ENCODE measurements at regions not wholly inside any gene's neighbourhood (a gene's known extent, or its start where the extent isn't known, plus 50 kb on each side); places are given as distances from the start of the nearest gene placed in this dataset.
"Not testable (repeated sequence)": the region's sequence is repeated elsewhere in the genome, so short reads cannot be mapped to it uniquely, and the experiment has no call there.

DNA sequence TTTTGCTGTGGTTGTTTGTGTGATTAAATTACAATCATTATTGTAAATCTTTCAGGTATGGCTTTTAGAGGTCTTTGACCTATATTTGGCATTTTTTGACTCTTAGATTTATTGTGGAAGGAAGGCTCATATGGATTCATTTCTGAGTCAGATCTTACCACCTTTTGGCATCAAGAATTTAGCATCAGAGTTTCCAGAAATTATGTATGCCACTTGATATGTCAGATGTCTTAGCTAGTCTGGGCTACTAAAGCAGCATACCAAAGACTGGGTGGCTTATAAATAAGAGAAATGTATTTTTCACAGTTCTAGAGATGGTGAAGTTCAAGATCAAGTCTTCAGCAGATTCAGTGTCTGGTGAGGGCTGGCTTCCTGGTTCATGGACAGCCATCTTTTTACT lies 129.5 kb upstream of the PZP start:
- DNase-seq, result no peak

DNA sequence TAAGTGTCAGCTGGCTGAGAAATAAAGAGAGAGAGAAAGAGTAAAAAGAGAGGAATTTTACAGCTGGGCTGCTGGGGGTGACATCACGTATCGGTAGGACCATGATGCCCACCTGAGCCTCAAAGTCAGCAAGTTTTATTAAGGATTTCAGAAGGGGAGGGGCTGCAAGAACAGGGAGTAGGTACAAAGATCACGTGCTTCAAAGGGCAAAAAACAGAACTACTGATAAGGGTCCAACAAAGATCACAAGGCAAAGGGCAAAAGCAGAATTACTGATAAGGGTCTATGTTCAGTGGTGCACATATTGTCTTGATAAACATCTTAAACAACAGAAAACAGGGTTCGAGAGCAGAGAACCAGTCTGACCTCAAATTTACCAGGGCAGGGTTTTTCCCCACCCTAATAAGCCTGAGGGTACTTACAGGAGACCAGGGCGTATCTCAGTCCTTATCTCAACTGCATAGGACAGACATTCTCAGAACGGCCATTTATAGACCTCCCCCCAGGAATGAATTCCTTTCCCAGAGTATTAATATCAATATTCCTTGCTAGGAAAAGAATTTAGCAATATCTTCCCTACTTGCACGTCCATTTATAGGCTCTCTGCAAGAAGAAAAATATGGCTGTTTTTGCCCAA lies 128.3 kb upstream of the PZP start:
- not testable (repeated sequence) for DNase-seq

DNA sequence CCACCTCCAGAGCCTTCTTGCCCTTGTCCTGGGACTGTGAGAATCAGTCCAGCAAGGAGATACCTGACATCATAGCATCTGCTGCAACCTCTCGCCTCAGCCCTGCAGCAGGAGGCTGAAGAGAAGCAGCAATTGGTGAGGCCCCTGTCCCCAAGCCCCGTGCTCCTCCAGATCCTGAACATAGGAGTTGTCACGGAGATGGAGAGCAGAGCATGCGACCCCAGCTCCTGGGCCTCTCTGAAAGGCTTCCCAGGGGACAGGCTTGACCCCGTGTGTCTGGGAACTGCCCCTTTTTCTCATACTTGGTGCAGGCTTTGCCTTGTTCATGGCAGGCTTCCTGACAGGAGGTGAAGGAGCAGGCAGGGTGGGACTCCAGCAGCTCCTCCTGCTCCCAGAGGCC lies 127.7 kb upstream of the PZP start:
- no peak for DNase-seq

GRCh38 chr12:9334964-9335363 lies 126.8 kb upstream of the PZP start:
- no peak for DNase-seq

DNA sequence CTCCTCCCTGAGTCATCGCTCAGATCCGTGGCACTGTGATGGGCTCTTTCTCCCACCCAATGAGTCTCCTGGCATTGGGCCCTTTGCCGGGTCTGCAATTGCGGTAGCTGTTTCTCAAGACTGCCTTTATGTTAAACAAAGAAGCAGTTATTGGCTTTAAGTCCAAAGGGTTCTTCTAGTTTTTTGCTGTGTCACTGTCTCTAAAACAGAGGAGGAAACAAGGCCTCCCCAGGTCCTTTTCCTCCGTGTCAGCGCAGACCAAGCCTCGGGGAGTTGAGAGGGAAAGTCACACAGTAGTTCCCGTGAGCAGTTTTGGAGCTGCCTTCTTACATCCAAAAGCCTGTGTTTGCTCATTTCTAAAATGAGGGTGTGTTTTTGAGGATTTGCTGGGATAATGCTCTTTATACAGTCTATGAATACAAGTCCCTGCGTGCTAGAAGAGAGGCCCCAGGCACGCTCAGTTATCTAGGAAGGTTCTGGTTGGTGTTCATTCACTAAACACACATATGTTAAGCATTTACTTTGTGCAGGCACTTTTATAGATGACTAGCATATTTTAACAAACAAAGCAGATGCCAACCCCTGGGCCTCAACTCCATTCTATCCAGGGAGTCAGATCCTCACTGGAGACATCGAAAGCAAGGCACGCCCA lies 126.0 kb upstream of the PZP start:
- DNase-seq, result no peak

- DNase-seq, result no peak
Measured at GRCh38 chr12:9333161-9333560, 125.0 kb upstream of the PZP start.

- DNase-seq, result no peak
Measured at GRCh38 chr12:9332564-9332963, 124.4 kb upstream of the PZP start.

DNA sequence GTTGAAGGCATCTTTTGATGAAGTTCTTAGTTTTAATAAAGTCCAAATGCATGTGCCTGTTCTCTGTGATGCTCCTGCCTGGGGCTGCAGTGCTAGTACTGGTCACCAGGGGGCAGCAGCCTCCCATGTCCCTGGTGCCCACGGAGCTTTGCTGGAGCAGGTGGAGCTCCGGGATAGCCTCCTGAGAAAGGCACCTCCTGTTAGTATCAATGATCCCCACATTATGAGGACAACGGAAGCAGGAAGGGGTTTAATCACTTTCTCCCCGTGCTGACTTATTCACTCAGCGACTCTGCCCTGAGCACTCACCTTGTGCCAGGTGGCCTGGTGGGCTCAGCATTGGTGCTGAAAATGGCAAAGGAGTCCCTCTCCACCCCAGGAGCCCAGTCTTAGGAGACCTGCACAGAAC lies 123.0 kb upstream of the PZP start:
- DNase-seq, result peak; percentile 42 to 56

DNA sequence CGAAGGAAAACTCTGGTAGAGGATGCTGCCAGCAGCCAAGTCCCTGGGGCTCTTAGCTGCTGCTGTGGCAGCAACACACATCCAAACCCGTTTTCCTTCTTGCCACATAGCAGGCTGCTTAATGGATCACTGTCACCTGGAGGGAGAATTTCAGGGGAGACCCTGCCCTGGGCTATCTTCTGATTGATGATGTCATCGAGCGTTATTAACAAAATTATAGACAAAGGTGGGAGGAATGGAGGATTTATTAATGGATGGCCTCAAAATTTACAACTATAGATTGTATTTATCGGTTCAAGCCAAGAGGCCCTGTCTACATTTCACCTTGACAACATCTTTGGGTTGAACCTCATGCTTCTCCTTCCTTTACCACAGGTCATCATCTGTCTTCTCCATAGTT lies 120.8 kb upstream of the PZP start:
- no peak for DNase-seq

DNA sequence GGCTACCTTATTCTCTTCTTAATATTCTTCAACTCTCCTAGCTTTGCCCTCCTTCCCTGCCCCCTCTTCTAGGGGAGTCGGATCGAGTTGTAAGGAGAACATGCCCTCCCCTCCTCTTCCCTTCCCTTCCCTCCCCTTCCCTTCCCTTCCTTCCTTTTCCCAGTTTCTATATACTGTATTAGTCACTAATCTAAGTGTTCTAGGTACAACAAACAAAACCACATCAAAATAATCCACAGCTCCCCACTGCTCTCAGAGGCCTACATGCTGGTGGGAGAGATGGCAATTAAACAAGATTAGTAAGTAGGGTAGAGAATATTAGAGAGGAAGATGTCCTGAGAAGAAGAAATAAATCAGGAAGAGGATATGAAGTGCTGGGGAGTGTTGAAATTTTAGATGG lies 119.9 kb upstream of the PZP start:
- DNase-seq, result no peak

DNA sequence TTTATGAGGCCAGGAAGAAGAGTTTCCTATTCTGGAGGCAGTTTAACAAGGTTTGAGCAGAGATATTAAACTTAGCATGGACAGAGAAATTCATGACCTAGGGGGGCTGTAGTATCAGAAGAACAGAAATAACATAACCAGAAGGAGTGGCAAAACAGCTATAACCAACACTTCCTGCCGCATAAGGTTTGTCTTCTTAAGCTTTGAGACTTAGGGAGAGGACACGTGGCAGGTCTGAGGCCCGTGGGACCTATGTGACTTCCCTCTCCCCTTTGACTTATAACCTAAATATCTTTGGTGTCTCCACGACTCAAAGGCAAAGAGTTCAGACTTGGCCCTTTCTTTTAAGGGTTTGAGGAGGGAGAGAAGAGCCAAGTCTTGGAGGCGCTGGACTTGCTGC lies 119.1 kb upstream of the PZP start:
- DNase-seq, result no peak

DNA sequence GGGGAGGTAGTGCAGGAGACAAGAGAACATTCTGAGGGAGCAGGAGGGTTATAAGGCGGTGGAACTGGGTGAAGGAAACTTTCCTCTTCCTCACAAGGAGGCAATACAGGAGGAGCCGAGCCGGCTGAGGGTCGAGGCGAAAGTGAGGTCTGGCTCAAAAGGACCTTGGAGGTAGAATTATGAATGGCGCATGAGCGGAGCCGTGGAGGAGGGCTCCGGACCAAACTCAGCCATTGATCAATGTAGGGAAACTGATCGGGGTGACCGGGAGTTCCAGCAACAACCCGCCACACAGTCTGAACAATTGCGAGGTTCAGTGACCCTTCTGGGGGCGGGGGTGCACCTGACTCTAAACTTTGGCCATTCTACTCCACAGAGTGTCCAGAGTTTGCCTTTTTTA lies 118.7 kb upstream of the PZP start:
- not testable (repeated sequence) for DNase-seq

GRCh38 chr12:9326085-9326484 lies 117.9 kb upstream of the PZP start:
- peak in 1 of 2 donors; percentile 44 for DNase-seq

DNA sequence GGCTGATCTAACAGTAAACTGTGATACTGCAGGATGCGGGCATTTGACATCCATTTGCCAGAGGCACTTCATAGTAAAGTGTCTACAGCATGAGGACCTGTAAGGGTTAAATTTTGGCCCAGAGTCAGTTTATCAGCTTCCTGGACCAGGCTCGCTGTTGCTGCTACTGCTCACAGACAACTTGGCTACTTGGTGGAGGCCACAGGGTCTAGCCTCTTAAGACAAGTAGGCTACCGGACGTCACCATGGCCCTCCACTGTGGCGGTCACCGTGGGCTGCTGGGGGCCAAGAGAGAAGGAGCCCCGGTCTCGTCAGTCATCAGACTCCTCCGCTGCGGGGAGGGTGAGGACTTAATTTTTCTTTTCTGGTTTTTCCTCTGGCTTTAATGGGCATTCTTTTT lies 117.3 kb upstream of the PZP start:
- DNase-seq, result peak; percentile 26 to 51

- no peak for DNase-seq
Measured at GRCh38 chr12:9324782-9325181, 116.6 kb upstream of the PZP start.

- DNase-seq, result no peak
Measured at GRCh38 chr12:9323144-9323681, 115.0 kb upstream of the PZP start.

DNA sequence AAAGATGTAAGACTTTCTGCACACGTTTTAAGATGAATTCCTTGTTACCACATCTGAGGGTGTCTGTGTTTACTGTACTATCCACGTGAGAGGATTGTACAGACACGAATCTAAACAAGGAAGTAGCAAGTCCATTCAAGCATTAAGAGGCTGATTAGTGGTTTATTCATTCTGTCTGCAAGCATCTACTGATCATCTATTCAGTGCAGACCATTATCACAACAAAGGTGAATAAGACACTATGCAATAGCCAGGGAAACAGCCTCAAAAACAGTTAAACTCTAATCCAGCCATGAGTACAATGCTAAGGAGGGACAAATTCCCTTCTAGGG lies 111.6 kb upstream of the PZP start:
- no peak for DNase-seq

- DNase-seq, result no peak
Measured at GRCh38 chr12:9319044-9319841, 111.0 kb upstream of the PZP start.

DNA sequence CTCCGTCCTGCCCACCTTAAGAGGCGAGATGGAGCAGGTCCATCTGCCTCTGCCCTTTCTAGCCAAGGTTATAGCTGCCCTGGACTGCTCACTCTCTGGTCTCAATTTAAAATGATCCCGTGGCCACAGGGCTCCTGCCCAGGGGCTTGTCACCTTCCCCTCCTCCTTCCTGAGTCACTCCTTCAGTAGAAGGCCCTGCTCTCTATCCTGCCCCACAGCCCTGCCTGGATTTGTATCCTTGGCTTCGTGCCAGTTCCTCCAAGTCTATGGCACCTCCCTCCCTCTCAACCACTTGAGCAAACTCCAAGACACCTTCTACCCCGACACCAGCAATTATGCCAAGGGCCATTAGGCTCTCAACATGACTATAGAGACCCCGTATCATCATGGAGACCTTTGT lies 105.3 kb upstream of the PZP start:
- DNase-seq, result not testable (repeated sequence)

DNA sequence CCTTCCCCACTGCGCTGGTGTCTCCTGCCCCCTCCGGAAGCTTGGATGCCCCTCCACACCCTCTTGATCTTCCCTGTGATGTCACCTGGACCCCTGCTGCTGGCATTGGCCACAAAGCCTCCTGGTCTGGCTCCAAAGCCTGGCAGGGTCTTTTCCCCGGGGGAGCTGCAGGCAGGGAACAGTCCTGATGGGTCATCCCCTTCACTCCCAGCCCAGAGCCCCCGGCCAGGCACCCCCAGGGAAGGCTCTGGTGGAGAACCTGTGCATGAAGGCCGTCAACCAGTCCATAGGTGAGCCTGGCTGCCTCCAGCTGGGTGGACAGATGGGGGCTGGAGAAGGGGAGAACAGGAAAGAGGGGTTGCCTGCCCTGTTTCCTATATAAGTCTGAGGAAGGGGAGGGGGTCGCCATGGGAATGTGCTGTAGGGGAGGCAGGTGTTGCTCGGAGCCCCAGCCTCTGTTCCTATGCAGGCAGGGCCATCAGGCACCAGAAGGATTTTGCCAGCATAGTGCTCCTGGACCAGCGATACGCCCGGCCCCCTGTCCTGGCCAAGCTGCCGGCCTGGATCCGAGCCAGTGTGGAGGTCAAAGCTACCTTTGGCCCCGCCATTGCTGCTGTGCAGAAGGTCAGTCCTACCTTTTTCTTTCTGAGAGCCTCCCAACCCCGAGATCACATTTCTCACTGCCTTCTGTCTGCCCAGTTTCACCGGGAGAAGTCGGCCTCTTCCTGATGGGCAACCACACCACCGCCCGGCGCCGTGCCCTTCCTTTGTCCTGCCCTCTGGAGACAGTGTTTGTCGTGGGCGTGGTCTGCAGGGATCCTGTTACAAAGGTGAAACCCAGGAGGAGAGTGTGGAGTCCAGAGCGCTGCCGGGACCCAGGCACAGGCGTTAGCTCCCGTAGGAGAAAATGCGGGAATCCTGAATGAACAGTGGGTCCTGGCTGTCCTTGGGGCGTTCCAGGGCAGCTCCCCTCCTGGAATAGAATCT lies 104.5 kb upstream of the PZP start:
- not testable (repeated sequence) for DNase-seq

DNA sequence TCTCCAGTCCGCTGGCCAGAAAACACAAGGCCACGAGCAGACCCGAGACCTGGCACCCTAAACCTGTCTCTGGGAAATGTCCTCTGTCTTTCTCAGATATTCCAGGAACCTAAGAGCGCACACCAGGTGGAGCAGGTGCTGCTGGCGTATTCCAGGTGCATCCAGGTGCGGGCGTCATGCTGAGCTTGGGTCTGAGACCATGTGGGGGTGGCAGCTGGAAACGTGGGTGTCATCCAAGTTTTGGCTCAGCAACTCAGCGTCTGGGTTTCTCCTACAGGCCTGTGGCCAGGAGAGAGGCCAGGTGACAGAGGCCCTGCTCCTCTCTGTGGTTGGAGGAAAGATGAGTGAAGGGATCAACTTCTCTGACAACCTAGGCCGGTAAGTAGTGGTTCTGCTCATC lies 103.3 kb upstream of the PZP start:
- not testable (repeated sequence) for DNase-seq

DNA sequence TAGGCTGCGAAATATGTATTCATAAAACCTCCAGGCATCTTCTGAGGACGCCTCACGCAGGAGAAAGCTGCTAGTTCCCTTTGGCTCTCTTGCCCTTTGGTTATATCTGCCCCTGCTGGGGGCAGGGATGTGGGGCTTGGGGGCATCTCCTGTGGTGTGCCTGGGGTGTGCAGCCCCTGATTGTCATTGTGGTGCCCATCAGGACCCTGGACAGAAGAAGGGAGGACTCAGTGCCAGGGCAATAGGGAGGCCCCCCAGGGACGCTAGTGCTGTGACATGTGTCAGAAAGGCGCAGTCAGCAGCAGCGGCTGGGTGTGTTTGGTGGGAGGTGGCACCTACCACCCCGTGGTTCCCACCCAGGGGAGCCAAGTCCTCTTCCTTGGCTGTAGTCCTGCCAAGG lies 102.5 kb upstream of the PZP start:
- DNase-seq, result not testable (repeated sequence)

Data from right lung (tissue), 2 donors.